K562 (cell line): ENCODE measurements at regions not wholly inside any gene's neighbourhood (a gene's known extent, or its start where the extent isn't known, plus 50 kb on each side); places are given as distances from the start of the nearest gene placed in this dataset.

ENCODE experiments used
- ATAC-seq: fragments of 200-7000 bp; cut with Tn5 transposase; 3 replicates; pipeline ENCODE4 v1.9.1; 2020; ENCODE audit warnings: moderate library complexity
- BruUV-seq: library from RNA; stranded (reverse); fragments of 400-500 nt; replicated peaks from 2 replicates; lab custom pipeline; 2021; lab: Mats Ljungman, UMichigan
- CTCF ChIA-PET: fragments of 300-600 bp; formaldehyde crosslinking; extraction: SDS; loops from one replicate; lab custom pipeline; 2021; ENCODE audit warnings: low intra/inter-chr PET ratio; lab: Yijun Ruan, JAX
- POLR2A ChIA-PET: fragments of 300-600, 350-650 bp; sonication (Branson Sonifier 250); formaldehyde crosslinking; extraction: SDS; loops from one replicate; lab custom pipeline; 2021; ENCODE audit warnings: antibody characterized with exemption, inconsistent platforms; lab: Yijun Ruan, JAX
- DNase-seq, 4 experiments: peaks; one replicate each; pipeline versions ENCODE4 v3.0.0 to v3.0.0-alpha.2; 2011 to 2018; ENCODE audit warnings: low spot score in 3 of 4, mixed read lengths in 3 of 4; ENCODE audit errors: extremely low read depth in 1 of 4
- FAIRE-seq: peaks from 2 replicates; lab custom pipeline; 2011; peaks lifted over from hg19 to GRCh38; lab: Jason Lieb, UNC
- H2AFZ ChIP-seq: 2 replicates; pipeline ENCODE4 v1.6.0; 2011; ENCODE audit warnings: low read depth, low read length, control low read depth, inconsistent platforms
- H3K27ac ChIP-seq: fragments of 200-600 bp; 3 replicates; pipeline ENCODE4 v1.8.0; 2011; ENCODE audit warnings: low read depth, mild to moderate bottlenecking, control low read depth, inconsistent platforms, low read length, moderate library complexity, mixed read lengths; ENCODE audit errors: extremely low read depth
- H3K27me3 ChIP-seq, 2 experiments: fragments of 300-600 bp in 1 of 2; 2 replicates in 1 of 2; 3 replicates in 1 of 2; pipeline versions ENCODE4 v1.6.0 to v1.8.0; 2011; ENCODE audit warnings: inconsistent platforms in 2 of 2, low read length in 2 of 2, mild to moderate bottlenecking in 1 of 2, mixed read lengths in 1 of 2, moderate library complexity in 1 of 2; ENCODE audit not compliant: control insufficient read depth in 2 of 2, insufficient read depth in 2 of 2
- H3K36me3 ChIP-seq: fragments of 300-600 bp; 3 replicates; pipeline ENCODE4 v1.8.0; 2011; ENCODE audit warnings: mild to moderate bottlenecking, low read length, inconsistent platforms; ENCODE audit not compliant: control insufficient read depth, insufficient read depth
- H3K4me1 ChIP-seq, 2 experiments: fragments of 200-600 bp in 1 of 2; replicated peaks in 1 of 2; 2 replicates in 1 of 2; 3 replicates in 1 of 2; pipeline versions ENCODE4 v1.5.1 to v1.8.0; 2011; ENCODE audit warnings: inconsistent platforms in 2 of 2, low read length in 2 of 2, mild to moderate bottlenecking in 1 of 2, mixed read lengths in 1 of 2, moderate library complexity in 1 of 2; ENCODE audit not compliant: control insufficient read depth in 2 of 2, insufficient read depth in 2 of 2
- H3K4me2 ChIP-seq: 2 replicates; pipeline ENCODE4 v1.6.1; 2011; ENCODE audit warnings: low read length, control low read depth, inconsistent platforms, mixed read lengths; ENCODE audit not compliant: insufficient read depth
- H3K4me3 ChIP-seq: fragments of 200-600 bp; sonication (generic), shearing (Covaris generic); 2 replicates; pipeline ENCODE4 v1.5.1; 2016; ENCODE audit warnings: control low read depth, inconsistent platforms
- H3K79me2 ChIP-seq: fragments of 200-600 bp; 3 replicates; pipeline ENCODE4 v1.8.0; 2011; ENCODE audit warnings: low read length, inconsistent platforms; ENCODE audit not compliant: control insufficient read depth, insufficient read depth
- H3K9ac ChIP-seq, 2 experiments: 2 replicates each; pipeline versions ENCODE4 v1.6.0 to v1.6.1; 2011; ENCODE audit warnings: low read depth in 2 of 2, low read length in 2 of 2, control low read depth in 1 of 2, inconsistent platforms in 1 of 2, mild to moderate bottlenecking in 1 of 2, mixed read lengths in 1 of 2; ENCODE audit not compliant: insufficient read depth in 1 of 2
- H3K9me1 ChIP-seq: one replicate; pipeline ENCODE4 v1.6.0; 2011; ENCODE audit warnings: inconsistent platforms, mild to moderate bottlenecking, low read length, moderate library complexity; ENCODE audit not compliant: control insufficient read depth, insufficient read depth
- H3K9me3 ChIP-seq: replicated peaks from 2 replicates; pipeline ENCODE4 v1.5.1; 2011; ENCODE audit warnings: low read depth, low read length, inconsistent platforms; ENCODE audit not compliant: control insufficient read depth, insufficient read depth
- H4K20me1 ChIP-seq: replicated peaks from 2 replicates; pipeline ENCODE4 v1.6.1; 2011; ENCODE audit warnings: low read length, inconsistent platforms, mixed read lengths; ENCODE audit not compliant: control insufficient read depth, insufficient read depth
- CBX5 ChIP-seq: IDR thresholded peaks from 2 replicates; pipeline ENCODE4 v1.6.1; 2014; ENCODE audit warnings: low read depth, borderline replicate concordance
- CEBPG ChIP-seq, 3 experiments: fragments of 200-800 bp in 1 of 3; sonication (Bioruptor generic) in 1 of 3; sonication (generic) in 1 of 3; formaldehyde crosslinking in 1 of 3; IDR thresholded peaks in 2 of 3; conservative IDR thresholded peaks in 1 of 3; 2 replicates each; pipeline versions ENCODE4 v1.6.1 to v1.8.0; 2016 to 2022; ENCODE audit warnings: missing compliant biosample characterization in 2 of 3, missing genetic modification characterization in 2 of 3, mild to moderate bottlenecking in 1 of 3, missing genetic modification reagents in 1 of 3
- E2F3 ChIP-seq: fragments of 250-450 bp; sonication (Bioruptor Pico); IDR thresholded peaks from 2 replicates; pipeline ENCODE4 v1.4.0; 2020; ENCODE audit warnings: mild to moderate bottlenecking
- HDAC1 ChIP-seq, 2 experiments: fragments of 450-650 bp; IDR thresholded peaks; 2 replicates each; pipeline ENCODE4 v1.6.1; 2016 to 2017; ENCODE audit warnings: inconsistent platforms in 1 of 2, mild to moderate bottlenecking in 1 of 2, moderate library complexity in 1 of 2
- MED1 ChIP-seq: sonication (generic); formaldehyde crosslinking; IDR thresholded peaks from 2 replicates; pipeline ENCODE4 v1.8.1; 2023; ENCODE audit warnings: missing genetic modification reagents, borderline replicate concordance
- MNT ChIP-seq, 2 experiments: fragments of 450-650 bp; conservative IDR thresholded peaks; 2 replicates each; pipeline ENCODE4 v1.6.1; 2017; ENCODE audit warnings: mild to moderate bottlenecking in 2 of 2, moderate library complexity in 2 of 2
- MYC ChIP-seq, 2 experiments: fragments of 250-450 bp in 1 of 2; sonication (Bioruptor Pico) in 1 of 2; IDR thresholded peaks; 2 replicates each; pipeline versions ENCODE4 v1.5.1 to v1.6.1; 2012 to 2021; ENCODE audit warnings: low read depth in 2 of 2, borderline replicate concordance in 1 of 2, improper control_type of control experiment in 1 of 2, low read length in 1 of 2, mild to moderate bottlenecking in 1 of 2, moderate library complexity in 1 of 2
- PTRF ChIP-seq: fragments of 450-650 bp; IDR thresholded peaks from 2 replicates; pipeline ENCODE4 v1.6.1; 2016; ENCODE audit warnings: mild to moderate bottlenecking, missing genetic modification characterization, missing compliant biosample characterization
- RFX1 ChIP-seq: fragments of 450-650 bp; IDR thresholded peaks from 2 replicates; pipeline ENCODE4 v1.6.1; 2016; ENCODE audit warnings: mild to moderate bottlenecking, moderate library complexity
- RREB1 ChIP-seq: fragments of 250-450 bp; sonication (Bioruptor Pico); IDR thresholded peaks from 2 replicates; pipeline ENCODE4 v1.4.0; 2020
- TEAD4 ChIP-seq, 2 experiments: sonication (generic) in 1 of 2; formaldehyde crosslinking in 1 of 2; IDR thresholded peaks; 2 replicates each; pipeline versions ENCODE4 v1.6.1 to v1.8.0; 2012 to 2022; ENCODE audit warnings: borderline replicate concordance in 1 of 2, inconsistent platforms in 1 of 2, low read length in 1 of 2, mild to moderate bottlenecking in 1 of 2, missing genetic modification reagents in 1 of 2
- ZNF431 ChIP-seq: sonication (generic); formaldehyde crosslinking; IDR thresholded peaks from 2 replicates; pipeline ENCODE4 v1.8.0; 2022; ENCODE audit warnings: mild to moderate bottlenecking, missing genetic modification reagents
- WGBS: fragments of 100-300 bp; shearing (Covaris generic); methylation state at CpG from one replicate; pipeline ENCODE4 v1.1.6; 2016; ENCODE audit warnings: low coverage, mixed read lengths; ENCODE audit not compliant: insufficient coverage; ENCODE audit errors: missing lambda C conversion rate; 5-methylcytosine and 5-hydroxymethylcytosine counted together
- in situ Hi-C: fragments of 300-500 bp; cut with MboI; formaldehyde crosslinking; loops from 4 replicates; pipeline ENCODE4 v1.15.0; 2018; ENCODE audit warnings: inconsistent platforms, mixed read lengths
- intact Hi-C: fragments of 100-400 bp; cut with micrococcal nuclease; formaldehyde crosslinking; loops from 2 replicates; pipeline ENCODE4 v1.14.2; 2022

- Histone ChIP-seq H3K27ac (no peak overlapping the region), H3K9me3 (no peaks in the 10 kb centered on the region), H2AFZ (no peak overlapping the region), H3K79me2 (no peaks in the 10 kb centered on the region), H3K4me3 (no peak overlapping the region), H3K4me2 (no peak overlapping the region), H3K9me1 (no peaks in the 10 kb centered on the region), H3K27me3 (no peaks in the 10 kb centered on the region), H3K9ac (no peak overlapping the region), H3K36me3 (no peaks in the 10 kb centered on the region), H3K4me1 (no peaks in the 10 kb centered on the region), H4K20me1 (no peaks in the 10 kb centered on the region)
- 0% methylated on average over 4 of the region's 4 CpGs for WGBS
- no TSS peak for BruUV-seq
- no peak for DNase-seq
- ChIA-PET CTCF (no interaction called here), POLR2A (no interaction called here)
- in situ Hi-C loops, result no loop called here
- ATAC-seq, result no peak
- no peak for FAIRE-seq
- intact Hi-C loops, result no loop called here
- no peak for TF ChIP-seq MYC (IDR thresholded peaks at IDR 0.05; ENCODE audit: low read depth, low read length)
- TF ChIP-seq MYC (CRISPR knock-in tag; IDR thresholded peaks at IDR 0.05; ENCODE audit: borderline replicate concordance, low read depth), result no peak
- TF ChIP-seq RREB1 (CRISPR knock-in tag), result no peak
- TF ChIP-seq E2F3 (CRISPR knock-in tag), result no peak
- TF ChIP-seq TEAD4 (IDR thresholded peaks at IDR 0.05; ENCODE audit: low read length), result no peak
- no peak for TF ChIP-seq TEAD4 (CRISPR knock-in tag; IDR thresholded peaks at IDR 0.05; ENCODE audit: borderline replicate concordance)
- no peak for TF ChIP-seq MNT (conservative IDR thresholded peaks at IDR 0.05)
- no peak for TF ChIP-seq CEBPG (CRISPR knock-in tag; IDR thresholded peaks at IDR 0.05)
- TF ChIP-seq CEBPG (tag; conservative IDR thresholded peaks at IDR 0.05 in 1 of 2, IDR thresholded peaks at IDR 0.05 in 1 of 2), result no peak
- no peak for TF ChIP-seq ZNF431
- no peak for TF ChIP-seq PTRF
- no peak for TF ChIP-seq RFX1
- TF ChIP-seq MED1 (CRISPR knock-in tag), result no peak
- no peak for TF ChIP-seq HDAC1 (IDR thresholded peaks at IDR 0.05)
- TF ChIP-seq CBX5, result no peak
These were observed 66.3 kb upstream of the NTPCR start for GRCh38 chr1:232883992-232884661.
